ENCODE measurements at regions not wholly inside any gene's neighbourhood (a gene's known extent, or its start where the extent isn't known, plus 50 kb on each side); places are given as distances from the start of the nearest gene placed in this dataset.
"Not testable (repeated sequence)": the region's sequence is repeated elsewhere in the genome, so short reads cannot be mapped to it uniquely, and the experiment has no call there.

DNA sequence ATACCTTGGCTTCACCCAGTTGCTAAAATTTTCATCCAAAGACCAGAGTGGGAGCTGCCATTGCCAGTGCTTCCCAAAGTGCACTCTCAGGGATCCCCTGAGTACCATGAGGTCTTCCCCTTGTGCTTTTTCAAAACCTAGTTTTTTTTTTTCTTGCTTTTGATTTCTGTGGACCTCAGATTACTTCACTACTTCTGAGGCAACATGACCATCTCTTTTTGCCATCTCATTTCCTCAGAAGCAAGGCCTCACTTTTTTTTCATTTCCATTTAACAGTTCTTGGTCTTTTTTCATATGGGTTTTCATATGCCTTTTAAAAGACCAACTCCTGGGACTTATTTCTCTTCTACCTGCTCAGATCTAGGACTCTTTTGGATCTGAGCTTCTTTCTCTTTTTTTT is 64.1 kb upstream of the MMS22L start:
- peak in 2 of 3 donors; percentile 0 to 3 for DNase-seq

- no peak for DNase-seq
Observed at GRCh38 chr6:97361286-97361685, 78.3 kb upstream of the MMS22L start.

DNA sequence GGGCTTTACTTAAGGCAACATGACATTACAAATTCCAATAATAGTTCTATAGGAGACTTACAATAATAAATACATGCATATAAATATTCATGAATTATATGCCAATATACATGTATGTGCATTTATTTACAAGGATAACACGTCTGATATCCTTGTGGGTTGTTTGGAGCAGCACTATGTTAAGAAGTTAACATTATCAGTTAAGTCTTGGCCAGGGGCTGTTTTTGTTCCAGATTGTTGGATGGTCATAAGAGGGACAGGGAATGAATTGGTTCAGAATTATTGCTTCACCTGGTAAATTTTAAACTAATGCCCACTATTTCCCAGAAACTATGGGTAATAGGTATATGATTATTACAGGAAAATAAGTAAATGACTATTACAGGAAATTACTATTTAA is 81.3 kb upstream of the MMS22L start:
- no peak for DNase-seq

DNA sequence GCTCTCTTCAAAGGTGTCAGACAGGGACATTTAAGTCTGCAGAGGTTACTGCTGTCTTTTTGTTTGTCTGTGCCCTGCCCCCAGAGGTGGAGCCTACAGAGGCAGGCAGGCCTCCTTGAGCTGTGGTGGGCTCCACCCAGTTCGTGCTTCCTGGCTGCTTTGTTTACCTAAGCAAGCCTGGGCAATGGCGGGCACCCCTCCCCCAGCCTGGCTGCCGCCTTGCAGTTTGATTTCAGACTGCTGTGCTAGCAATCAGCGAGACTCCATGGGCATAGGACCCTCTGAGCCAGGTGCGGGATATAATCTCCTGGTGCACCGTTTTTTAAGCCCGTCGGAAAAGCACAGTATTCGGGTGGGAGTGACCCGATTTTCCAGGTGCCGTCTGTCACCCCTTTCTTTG is 99.1 kb upstream of the MMS22L start:
- not testable (repeated sequence) for DNase-seq

GRCh38 chr6:97392735-97393134 is 109.7 kb upstream of the MMS22L start:
- DNase-seq = no peak

GRCh38 chr6:97394160-97394748 is 111.2 kb upstream of the MMS22L start:
- DNase-seq = peak; percentile 75 to 83 (median 78)

- DNase-seq = no peak
Observed at GRCh38 chr6:97396880-97397279, 113.9 kb upstream of the MMS22L start.

DNA sequence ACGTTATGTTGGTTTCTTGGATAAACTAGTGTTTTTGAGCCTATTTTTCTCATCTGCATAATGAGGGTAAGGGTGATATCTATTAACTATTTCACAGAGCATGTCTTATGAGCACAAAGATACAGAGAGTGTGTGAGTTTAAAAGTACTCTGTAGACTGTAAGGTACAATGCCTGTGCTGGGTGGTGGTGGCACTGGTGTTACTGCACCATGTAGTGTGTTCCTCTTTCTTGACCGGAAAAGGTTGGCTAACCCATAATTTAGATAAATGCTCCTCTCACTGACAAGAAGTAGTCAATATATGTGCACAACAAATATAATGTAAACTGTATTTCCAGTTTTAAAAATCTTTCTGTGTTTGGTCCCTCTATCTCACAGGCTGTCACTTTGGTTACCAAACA is 116.2 kb upstream of the MMS22L start:
- no peak for DNase-seq

- no peak for DNase-seq
Observed at GRCh38 chr6:97401533-97401932, 118.5 kb upstream of the MMS22L start.

GRCh38 chr6:97405818-97406409 is 122.9 kb upstream of the MMS22L start:
- no peak for DNase-seq

DNA sequence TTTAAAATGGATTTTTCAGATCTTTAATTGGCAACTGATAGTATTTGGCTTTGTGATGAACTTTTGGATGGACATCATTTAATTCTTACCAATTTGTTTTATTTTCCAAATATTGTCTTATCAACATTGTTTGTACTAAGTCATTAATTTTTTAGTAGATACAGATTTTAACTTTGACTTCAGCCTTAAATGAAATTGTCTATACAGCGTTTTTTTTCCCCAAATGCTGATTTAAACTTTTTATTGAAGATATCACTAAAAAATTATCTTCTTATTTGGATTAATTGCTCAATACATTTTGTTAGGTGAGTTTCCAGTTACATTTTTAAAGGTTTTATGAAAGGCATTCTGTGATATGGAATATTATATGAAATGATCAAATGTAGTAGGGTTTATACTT is 123.6 kb upstream of the MMS22L start:
- DNase-seq = no peak

DNA sequence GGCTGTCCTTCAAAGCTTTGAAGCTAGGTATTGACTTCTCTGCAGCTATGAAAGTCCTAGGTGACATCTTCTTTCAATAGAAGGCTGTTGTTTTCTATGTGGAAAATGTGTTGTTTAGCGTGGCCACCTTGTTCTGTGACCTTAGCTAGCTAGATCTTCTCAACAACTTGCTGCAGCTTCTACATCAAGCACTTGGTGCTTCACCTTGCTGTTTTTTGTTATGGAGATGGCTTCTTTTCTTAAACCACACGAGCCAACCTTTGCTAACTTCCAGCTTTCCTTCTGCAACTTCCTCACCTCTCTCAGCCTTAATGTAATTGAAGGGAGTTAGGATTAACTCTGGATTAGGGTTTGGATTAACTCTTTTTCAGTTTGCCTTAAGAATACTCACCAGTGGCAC is 128.6 kb upstream of the MMS22L start:
- no peak for DNase-seq

DNA sequence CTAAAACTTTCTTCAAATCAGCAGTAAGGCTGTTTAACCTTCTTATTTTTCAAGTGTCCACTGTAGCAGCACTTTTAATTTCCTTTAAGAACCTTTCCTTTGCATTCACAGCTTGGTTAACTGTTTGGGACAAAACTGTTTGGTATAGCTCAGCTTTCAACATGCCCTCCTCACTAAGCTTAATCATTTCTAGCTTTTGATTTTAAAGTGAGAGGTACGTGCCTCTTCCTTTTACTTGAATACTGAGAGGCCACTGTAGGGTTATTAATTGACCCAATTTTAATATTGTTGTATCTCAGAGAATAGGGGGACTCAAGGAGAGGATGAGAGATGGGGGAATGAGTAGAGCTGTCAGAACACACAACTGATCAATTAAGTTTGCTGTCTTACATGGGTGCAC is 129.5 kb upstream of the MMS22L start:
- DNase-seq = no peak

GRCh38 chr6:97422171-97422570 is 139.2 kb upstream of the MMS22L start:
- DNase-seq = no peak

DNA sequence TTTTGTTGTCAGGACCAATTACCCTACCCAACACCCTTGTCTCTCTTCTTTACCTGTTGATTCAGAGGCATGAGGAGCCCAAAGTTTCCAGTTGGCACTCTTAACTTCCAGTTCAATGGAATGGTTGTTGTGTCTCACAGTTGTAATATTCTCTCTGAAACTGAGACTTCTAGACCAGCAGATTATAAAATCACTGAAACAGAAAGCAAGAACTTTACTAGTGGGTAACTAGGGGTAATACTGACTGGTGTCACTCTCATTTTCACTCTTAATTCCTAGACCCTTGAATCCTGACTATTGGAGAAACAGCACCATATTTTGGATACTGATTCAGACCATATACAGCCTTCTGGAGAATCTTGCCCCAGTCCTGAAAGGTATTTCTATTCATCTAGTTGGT is 140.2 kb upstream of the MMS22L start:
- DNase-seq = no peak

DNA sequence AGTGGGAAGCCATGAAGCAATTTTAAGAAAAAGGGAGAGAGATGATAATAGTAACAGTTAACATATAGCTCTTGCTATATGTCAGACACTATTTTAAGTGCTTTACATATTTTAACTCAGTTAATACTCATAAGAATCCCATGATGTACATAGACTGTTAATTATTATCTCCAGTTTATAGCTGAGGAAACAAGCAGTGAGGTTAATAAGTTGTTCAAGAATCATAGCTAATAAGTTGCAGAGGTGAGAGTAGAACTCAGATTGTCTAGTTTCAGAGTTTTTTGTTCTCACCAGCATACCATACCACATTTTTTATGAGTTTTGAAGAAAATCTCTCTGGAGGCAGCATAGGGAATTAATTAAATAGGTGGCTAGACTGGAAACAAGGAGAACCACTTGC is 144.6 kb upstream of the MMS22L start:
- DNase-seq = no peak

DNA sequence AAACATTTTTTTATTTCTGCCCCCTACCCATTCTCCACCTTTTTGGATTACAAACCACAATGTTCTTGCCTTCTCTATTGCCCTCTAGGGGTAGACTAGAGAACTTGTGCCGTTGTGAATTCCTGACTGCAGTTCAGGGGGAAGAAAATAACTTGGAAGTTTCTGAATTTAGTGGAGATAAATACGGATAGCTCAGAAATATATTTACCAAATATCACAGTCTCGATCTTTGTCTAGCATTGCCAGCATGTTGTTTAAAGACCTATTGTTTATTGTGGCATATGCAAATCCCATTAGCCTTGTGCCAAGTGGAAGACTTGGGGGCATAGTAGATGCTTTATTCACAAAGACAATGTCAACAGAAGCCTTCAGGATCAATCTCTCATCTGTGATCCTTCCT is 154.1 kb upstream of the MMS22L start:
- DNase-seq = peak; percentile 16 to 46 (median 30)

GRCh38 chr6:97438011-97438671 is 155.1 kb upstream of the MMS22L start:
- no peak for DNase-seq

DNA sequence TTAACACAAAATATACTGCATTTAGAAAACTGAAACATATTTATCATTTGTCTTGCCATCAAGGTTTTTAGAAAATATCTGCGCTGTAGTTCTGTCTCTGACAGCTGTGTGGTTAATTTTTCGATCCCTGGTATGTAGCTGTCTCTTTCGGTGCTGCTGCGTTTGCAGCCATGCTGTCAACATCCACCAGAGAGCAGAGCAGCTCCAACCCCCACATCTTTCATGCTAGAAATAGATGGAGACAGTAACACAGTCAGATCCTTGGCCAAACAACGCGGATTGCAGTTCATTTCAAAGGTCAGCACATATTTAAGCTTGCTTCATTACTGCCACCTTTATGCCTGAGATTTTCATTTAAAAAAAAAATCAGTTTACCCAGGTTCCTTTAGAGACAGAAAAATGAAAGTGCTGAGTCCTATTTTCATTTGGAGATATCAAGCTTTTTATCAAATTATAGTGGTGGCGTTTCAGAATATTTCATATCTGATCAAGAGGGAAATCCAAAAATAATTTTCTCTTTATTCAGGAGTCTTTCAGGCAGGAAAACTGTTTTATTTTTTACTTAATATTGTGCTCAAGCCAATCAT is 157.7 kb upstream of the MMS22L start:
- DNase-seq = no peak

DNA sequence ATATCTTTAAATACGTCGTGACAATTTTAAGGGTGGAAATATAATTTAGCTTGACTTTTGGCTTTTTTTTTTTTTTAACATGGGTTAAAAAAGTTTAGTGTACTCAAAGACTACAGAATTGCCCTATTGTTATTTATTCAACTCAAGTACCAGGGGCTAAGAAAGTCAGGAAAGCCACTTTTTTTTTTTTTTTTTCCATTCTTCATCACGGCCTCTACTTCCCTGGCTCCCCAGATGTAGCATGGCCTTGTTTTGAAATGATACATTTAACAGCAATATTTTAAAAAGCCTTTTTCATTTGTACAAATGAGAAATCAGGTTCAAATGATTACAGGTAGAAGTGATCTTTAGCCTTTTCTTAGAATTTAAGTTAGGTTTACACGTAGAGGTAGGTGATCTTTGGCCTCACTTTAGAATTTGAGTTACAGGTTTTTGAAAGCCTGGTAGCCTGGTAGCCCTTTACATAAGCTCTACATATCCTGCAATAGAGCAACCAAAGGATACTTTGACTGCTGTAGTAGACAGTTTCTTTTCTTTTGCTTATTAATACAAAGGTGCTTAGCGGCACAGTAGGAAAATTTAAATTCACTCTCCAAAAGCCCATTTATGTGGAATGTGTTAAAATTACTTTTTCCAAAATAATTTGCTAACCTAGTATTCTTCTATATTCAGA is 160.5 kb upstream of the MMS22L start:
- no peak for DNase-seq

DNA sequence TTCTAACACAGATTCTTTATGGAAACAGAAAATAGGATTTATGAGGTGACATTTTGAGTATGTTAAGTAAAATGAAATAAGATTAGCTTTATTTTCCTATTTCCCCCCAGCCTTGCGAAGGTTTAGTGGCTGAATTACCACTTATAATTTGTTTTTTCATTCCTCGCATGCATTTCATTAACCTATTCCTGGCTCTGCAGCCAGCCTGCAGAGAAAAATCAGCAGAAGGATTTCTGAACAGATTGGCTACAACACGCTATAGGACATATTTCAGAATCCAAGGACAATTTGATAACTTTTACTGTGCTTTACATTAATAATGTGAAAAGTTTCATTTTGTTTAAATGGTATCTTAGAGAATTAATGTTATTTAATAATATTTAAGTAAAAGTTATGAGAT is 162.4 kb upstream of the MMS22L start:
- DNase-seq = no peak

DNA sequence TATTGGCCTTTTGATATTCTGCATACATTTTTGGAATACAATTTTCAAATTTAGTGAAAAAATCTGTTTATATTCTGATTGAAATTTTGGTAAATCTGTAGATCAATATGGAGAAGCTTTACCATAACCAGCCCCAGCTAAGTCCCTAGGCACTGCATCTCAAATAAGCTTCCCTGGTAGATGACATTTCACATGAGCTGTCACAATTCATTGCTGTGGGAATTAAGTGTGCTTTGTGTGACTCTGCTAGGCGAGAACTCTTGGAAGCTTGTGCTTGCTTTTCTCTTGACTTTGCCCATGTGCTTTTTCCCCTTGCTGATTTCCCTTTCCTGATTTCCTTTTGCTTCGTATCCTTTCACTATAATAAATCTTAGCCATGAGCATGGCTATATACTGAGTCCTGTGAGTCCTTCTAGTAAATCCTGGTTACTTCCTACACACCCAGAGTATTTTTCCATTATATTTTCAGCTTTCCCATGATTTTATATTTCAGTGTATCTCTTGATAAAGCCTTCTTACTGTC is 166.5 kb upstream of the MMS22L start:
- DNase-seq = no peak

- no peak for DNase-seq
Observed at GRCh38 chr6:97450087-97450486, 167.1 kb upstream of the MMS22L start.

GRCh38 chr6:97456070-97456469 is 173.1 kb upstream of the MMS22L start:
- no peak for DNase-seq
